NCI-H1417 treated with DMSO at 0.1 percent for 48 hours (cell line): ENCODE measurements at regions not wholly inside any gene's neighbourhood (a gene's known extent, or its start where the extent isn't known, plus 50 kb on each side); places are given as distances from the start of the nearest gene placed in this dataset.
"Not testable (repeated sequence)": the region's sequence is repeated elsewhere in the genome, so short reads cannot be mapped to it uniquely, and the experiment has no call there.

ENCODE experiments used
- DNase-seq: peaks from one replicate; lab custom pipeline; 2025; lab: John Stamatoyannopoulos, UW

DNA sequence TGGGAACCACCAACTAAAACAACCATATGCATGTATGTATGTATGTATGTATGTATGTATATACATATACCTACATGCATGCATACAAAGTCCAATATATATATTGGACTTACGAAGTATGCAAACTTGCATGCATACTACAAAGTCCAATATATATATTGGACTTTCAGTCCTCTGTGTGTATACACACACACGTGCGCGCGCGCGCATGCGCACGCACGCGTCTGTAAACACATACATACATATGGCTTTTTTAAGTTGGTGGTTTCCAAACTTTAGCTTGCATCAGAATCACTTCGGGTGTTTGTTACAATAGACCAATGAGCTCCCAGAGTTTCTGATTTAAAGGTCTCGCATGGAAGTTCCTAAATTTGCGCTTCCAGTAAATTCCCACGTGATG lies 197.5 kb upstream of the C1orf87 start:
- no peak for DNase-seq

DNA sequence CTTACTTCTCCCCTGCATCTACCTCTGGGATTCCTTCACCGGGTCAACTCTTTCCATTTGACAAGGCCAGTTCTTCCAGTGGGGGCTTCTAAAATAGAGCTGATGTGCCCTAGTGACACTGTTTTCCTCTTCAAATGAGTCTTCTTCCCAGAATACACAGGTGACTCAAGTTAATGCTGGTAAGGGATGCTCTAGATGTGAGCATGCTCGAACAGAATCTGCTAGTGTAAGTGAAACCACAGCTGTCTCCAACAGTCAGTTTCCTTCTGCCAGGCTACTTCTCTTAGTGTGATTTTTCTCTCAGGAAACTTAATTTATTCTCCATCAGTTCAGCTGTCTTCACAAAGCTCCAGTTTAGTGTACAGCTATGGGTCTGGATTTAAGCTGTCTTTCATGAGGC lies 194.9 kb upstream of the C1orf87 start:
- no peak for DNase-seq

- DNase-seq: no peak
Measured at GRCh38 chr1:60265560-60266535, 192.3 kb upstream of the C1orf87 start.

DNA sequence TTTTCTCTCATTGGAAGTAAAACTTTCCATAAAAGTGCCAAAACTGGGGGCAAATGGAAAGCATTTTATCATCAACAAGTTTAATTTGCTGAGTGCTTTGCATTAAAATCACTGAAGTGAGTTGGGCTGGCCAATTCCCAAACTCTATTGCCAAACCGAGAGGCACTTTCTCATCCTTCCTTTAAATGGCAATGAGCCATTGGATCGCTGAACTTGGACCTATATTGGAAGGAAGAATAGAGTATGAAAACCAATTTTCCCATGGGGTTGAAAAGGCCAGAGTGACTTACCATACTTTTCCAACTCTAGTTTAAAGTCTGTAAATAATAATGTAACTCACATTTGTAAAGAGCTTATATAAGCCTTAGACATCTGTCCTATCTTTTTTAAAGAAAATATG lies 189.1 kb upstream of the C1orf87 start:
- DNase-seq: no peak

DNA sequence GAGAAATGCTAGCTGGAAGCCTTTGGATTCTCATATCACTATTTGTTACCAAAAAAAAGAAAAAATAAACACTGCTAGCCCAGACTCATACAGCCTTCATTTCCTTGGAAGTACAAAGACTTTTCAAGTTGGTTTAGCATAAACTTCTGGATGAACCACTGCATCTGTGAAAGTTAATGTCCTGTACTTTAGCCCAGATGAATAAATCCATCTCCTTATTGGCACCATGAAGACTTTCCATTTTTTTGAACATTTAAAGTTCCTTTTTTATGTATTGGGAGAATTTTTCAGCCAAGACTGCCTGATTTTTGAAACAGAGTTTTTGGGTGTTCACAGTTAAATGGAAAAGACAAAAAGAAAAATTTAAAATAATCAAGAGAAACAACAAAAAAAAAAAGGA lies 184.0 kb upstream of the C1orf87 start:
- DNase-seq: no peak

- no peak for DNase-seq
Measured at GRCh38 chr1:60255565-60255964, 182.0 kb upstream of the C1orf87 start.

- DNase-seq: no peak
Measured at GRCh38 chr1:60251426-60251825, 177.9 kb upstream of the C1orf87 start.

DNA sequence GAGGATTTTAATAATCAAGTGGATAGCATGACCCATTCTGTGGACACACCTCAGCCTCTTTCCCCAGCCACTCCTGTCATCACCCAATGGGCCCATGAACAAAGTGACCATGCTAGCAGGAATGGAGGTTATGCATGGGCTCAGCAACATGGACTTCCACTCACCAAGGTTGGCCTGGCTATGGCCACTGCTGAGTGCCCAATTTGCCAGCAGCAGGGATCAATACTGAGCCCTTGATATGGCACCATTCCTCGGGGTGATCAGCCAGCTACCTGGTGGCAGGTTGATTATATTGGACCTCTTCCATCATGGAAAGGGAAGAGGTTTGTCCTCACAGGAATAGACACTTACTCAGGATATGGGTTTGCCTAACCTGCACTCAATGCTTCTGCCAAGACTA lies 173.9 kb upstream of the C1orf87 start:
- DNase-seq: not testable (repeated sequence)

GRCh38 chr1:60245324-60245723 lies 171.8 kb upstream of the C1orf87 start:
- DNase-seq: no peak

DNA sequence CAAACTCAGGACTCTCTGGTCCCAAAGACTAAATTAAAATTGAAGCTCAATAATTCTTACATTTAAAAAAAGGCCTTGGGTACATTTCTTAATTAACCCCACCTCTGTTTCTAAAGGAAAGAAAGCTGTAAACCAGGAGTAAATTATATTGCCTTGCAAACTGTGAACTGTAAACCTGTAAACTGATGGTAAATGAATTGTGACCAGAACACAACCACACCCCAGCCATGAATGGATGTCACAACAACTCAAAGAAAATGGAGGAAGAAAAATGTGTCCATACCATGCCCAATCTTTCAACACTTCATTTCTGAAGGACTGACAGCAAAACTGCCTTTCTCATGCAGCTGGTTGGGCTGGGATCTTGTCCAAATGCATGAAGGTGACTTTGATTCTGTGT lies 171.3 kb upstream of the C1orf87 start:
- no peak for DNase-seq

- DNase-seq: no peak
Measured at GRCh38 chr1:60235275-60235674, 161.7 kb upstream of the C1orf87 start.

GRCh38 chr1:60234776-60235175 lies 161.2 kb upstream of the C1orf87 start:
- DNase-seq: no peak

GRCh38 chr1:60229821-60230220 lies 156.3 kb upstream of the C1orf87 start:
- no peak for DNase-seq

GRCh38 chr1:60228041-60228491 lies 154.5 kb upstream of the C1orf87 start:
- no peak for DNase-seq

DNA sequence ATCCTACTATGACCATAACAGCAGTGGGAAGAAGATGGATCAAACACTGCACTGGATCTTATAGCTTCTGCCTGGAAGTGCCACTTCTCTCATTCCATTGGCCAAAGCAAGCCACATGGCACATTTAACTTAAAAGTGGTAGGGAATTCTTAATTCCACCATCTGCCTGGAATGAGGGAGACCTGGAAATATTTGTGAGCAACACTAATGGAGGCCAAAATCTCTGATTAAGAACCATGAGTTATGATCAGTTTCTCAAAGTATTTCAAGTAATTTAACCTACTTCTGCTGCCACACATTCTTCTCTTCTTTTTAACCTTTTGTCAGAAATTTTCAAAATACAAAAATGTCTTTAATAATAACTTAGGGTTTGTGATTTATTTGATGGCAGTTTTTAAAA lies 154.0 kb upstream of the C1orf87 start:
- DNase-seq: no peak

DNA sequence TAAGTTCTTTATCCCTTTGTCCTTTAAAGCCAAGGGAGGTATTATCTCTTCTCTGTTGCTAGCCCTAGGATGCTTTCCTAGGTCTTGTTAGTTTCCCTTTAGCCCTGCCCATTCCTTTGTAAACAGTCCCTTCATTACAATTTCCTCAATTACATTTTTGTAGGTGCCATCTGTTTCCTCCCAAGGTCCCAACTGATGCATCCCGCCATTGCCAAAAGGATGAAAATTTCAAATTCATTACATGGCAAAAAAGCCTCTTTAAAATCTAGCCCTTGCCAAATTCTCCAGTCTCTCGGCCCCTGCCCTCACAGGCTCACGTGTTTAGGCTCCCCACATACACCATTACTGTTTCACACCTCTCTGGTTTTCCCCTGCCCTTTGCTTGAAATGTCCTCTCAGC lies 151.9 kb upstream of the C1orf87 start:
- DNase-seq: no peak

GRCh38 chr1:60224523-60224922 lies 151.0 kb upstream of the C1orf87 start:
- no peak for DNase-seq

GRCh38 chr1:60223158-60223557 lies 149.6 kb upstream of the C1orf87 start:
- no peak for DNase-seq

- DNase-seq: no peak
Measured at GRCh38 chr1:60222360-60223115, 149.0 kb upstream of the C1orf87 start.

GRCh38 chr1:60213253-60213652 lies 139.7 kb upstream of the C1orf87 start:
- peak; percentile 40 for DNase-seq

DNA sequence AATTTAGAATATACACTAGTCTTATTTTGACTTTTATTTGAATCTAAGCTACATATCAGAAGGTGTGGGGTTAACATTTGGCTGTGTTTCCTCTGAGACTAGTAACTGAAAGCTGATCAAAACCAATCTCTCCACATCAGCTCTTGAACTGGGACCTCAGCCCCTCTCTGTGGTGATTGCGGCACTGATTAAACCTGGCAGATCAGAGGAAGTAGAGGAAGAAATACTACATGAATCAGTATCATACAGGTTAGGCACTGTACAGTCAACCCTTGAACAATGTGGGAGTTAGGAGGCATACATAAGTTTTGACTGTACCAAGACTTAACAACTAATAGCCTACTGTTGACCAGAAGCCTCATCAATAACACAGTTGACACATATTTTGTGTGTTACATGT lies 122.5 kb upstream of the C1orf87 start:
- DNase-seq: no peak

DNA sequence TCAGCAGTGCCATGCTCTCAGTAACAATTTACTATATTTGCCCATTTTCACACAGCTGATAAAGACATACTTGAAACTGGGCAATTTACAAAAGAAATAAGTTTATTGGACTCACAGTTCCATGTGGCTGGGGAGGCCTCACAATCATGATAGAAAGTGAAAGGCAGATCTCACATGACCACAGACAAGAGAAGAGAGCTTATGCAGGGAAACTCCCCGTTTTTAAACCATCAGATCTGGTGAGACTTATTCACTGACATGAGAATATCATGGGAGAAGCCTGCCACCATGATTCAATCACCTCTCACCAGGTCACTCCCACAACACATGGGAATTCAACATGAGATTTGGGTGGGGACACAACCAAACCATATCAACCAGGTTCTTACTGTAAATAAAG lies 112.1 kb upstream of the C1orf87 start:
- no peak for DNase-seq

DNA sequence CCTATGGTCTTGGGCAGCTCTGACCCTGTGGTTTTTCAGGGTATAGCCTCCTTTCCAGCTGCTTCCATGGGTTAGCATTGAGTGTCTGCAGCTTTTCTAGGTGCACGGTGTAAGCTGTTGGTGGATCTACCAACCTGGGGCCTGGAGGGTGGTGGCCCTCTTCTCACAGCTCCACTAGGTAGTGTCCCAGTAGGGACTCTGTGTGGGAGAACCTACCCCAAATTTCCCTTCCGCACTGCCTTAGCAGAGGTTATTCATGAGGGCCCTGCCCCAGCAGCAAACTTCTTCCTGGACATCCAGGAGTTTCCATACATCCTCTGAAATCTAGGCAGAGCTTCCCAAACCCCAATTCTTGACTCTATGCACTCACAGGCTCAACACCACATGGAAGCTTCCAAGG lies 111.0 kb upstream of the C1orf87 start:
- no peak for DNase-seq
